T-helper 2 cell (primary cell): ENCODE measurements at regions not wholly inside any gene's neighbourhood (a gene's known extent, or its start where the extent isn't known, plus 50 kb on each side); places are given as distances from the start of the nearest gene placed in this dataset.
"Not testable (repeated sequence)": the region's sequence is repeated elsewhere in the genome, so short reads cannot be mapped to it uniquely, and the experiment has no call there.

ENCODE experiments used
- DNase-seq, 5 experiments: peaks; one replicate each; pipeline versions ENCODE4 v3.0.0 to v3.0.0-alpha.2; 2012 to 2022

GRCh38 chr7:41463770-41464470 is 239.0 kb downstream of the INHBA start:
- no peak for DNase-seq

DNA sequence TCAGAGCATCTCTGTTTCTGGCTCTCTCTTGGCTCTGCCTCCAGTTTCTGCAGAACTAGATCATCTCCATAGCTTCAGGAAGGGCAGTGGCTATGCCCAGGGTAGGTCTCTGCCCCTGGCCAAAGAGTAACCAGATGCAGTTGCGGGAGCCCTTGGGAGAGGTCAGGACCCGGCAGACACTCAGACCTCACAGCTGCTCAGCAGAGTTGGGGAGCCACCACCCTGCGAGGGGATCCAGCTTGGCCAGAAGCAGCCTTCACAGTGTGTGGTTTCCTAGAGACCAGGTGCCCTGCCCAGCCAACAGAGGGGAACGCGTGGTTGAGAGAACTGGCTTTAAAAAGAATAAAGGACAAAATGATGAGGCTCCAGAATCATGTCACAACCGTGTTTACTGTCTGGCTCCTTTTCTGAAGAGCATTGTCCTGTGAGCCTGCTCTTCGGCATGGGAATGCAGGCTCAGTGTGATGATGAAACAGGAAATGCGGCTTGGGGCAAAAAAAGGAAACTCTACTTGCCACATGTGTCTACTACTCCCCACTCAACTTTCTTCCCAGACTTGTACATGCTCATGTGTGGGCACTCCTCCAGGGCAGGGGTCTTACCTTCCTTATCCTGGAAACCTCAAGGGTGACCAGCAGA is 243.1 kb downstream of the INHBA start:
- no peak for DNase-seq

- no peak for DNase-seq
Observed at GRCh38 chr7:41459183-41459582, 243.7 kb downstream of the INHBA start.

DNA sequence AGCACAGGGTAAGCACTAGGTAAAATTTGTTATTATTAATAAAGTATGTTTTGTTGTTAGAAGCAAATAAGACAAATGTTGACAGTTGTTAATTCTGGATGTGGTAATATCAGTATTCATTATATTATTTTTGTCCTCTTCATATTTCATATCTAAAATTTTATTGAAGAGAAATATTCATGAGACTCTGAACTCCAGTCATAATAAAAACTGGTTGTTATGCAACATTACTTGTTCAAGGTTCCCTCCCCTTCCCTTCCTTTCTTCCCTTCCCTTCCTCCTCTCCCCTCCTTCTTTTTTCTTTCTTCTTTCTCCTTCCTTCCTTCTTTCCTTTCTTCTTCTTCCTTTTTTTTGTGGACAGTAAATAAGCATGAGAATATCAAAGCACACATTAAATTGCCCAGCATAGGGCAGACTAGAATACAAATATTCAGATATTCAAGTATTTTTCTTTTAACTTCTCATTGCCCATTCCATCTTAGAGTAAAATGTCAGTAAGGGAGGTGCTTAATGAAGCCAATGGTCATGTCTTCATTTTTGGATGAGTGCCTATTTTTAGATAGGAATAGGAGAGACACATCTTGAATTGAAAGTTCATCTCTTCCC is 245.0 kb downstream of the INHBA start:
- no peak for DNase-seq

DNA sequence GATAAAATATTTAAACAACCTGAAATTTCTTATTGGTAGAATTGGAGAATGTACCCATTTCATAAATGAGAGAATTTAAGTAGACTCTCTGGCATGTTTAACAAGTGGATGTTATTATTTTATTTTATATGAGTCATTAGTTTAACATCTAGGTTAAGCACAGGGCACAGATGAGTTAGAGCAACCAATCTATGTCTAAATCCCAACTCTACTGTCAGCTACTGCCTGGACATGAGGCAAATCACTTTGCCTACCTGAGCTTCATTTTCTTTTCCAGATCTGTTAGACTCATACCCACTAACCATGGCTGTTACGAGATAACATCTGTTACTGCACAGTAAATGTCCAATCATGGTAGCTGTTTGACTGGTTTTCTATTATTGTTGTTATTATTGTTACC is 251.1 kb downstream of the INHBA start:
- no peak for DNase-seq

DNA sequence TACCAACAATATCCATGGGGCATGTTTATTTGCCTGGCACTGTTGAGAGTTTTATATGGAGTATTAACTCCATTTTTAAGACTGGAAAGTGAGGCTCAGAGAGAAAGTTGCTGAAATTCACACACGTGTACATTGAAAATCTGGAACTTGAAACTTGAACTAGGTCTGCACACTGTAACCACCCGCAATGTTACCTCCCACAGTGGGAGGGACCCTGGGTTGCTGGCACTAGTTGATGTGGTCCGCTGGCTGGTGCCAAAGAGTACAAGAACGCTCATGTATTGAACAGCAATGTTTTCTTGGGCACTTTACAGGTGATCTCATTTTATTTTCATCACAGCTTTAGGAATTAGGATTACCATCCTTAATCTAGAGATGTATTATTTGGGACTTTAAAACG is 253.2 kb downstream of the INHBA start:
- DNase-seq, result no peak

DNA sequence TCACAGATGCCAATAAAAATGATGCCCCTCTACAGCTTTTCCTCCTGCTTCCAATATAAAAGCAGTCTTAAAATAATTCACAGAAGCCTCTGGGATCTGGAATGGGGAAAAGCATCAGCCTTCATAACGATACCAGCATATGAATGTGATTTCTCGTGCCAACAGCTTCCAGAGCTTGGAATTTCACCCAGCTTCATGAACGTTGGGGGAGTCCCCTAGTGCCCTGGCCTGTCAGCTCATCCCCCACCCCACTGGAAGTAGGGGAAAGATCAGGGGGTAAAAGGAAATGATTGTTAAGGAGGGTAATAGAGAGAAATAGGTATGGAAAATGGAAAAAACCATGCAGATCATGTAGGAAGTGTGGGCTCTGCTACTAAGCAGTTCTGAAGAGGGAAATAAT is 253.6 kb downstream of the INHBA start:
- no peak for DNase-seq

- no peak for DNase-seq
Observed at GRCh38 chr7:41448104-41448503, 254.8 kb downstream of the INHBA start.

GRCh38 chr7:41447450-41448042 is 255.3 kb downstream of the INHBA start:
- no peak for DNase-seq

DNA sequence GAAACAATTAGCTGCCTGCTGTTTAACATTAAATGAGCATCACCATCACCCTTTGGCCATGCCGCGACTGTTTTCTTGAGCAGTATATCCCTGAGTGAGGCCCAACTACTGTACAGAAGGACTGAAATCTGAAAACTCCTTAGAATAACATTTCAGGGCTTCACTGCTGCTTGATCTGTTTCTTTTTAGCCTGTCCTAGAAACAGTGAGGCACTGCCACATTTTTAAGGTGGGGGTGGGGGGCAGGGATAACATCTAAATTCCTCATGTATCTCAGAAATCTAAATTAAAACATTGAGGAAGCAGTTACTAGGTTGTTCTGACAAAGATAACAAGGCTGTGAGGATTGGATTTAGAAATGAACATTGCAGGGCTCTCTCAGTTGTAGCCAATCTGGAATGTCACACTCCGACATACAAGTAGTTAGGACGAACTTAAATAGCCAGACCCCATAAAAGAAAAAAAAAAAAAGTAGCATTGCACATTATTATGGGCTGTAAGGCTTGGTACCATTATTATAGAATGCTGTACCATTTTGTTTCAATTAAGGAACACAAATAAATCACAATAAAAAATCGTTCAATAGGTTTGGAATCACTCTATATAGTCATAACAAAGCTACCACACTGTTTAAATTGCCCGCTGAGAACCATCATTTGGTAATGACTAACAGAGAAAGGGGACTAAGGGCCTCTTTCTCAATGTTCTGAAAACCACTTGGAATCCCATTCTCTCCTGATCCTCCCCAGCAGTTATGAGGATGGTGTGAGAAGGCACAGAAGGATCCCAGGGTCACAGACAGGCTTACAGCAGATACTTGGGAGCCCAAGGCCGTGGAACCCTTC is 256.1 kb downstream of the INHBA start:
- DNase-seq, result no peak

- no peak for DNase-seq
Observed at GRCh38 chr7:41445946-41446345, 256.9 kb downstream of the INHBA start.

DNA sequence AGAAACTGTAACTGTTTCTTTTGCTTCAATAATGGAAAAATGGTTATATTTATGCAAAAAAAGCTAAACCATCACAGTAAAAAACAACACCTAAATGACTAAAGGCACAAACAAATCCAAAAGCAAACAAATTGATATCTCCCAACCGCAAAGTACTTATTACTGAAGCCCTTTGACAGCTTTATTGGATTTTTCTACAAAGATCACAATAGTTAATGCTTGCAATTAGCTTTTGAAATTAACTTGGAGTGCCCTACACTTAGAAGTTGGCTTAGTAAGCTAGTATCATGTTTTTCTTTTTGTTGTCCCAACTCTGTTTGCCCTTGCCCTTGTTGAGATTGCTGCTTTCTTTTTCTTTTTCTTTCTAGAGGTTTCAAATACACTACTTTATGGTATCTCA is 257.5 kb downstream of the INHBA start:
- DNase-seq, result no peak

- no peak for DNase-seq
Observed at GRCh38 chr7:41439515-41439879, 263.4 kb downstream of the INHBA start.

DNA sequence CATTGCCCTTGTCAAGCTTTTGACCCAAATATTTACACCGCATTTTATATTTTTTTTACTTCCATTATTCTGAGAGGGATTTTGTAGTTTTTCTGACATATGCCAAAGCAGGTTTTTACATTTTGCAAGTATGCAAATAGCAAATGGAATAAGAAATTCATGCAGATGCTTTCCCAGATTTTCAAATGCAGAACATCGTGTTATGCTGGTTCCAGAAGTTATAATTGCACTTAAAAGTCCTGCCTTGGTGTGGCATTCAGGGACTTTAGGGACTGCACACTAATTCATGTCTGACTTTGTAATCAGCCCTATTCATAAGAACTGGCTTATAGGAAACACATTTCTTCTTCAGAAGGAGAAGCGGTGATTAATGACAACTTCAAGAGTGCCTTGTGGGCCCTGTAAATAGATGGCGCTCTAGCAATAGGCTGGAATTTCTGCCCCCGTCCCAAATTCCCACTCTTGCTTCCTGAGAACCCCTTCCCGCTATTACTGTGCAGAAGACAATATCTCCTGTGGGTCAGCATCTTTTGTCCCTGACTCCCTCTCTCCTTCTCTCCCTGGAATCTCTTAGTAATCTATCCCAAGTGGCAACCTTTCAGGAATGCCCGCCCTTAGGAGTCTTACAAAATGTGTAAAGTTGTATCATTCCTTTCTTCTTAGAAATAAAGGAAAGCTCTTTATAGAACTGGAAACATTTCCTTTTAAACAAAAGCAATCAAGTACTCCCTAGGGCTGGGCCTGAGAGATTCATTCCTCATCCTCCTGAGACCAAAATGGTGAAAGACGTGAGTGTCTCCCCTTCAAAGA is 264.0 kb downstream of the INHBA start:
- no peak for DNase-seq

GRCh38 chr7:41437257-41438196 is 265.4 kb downstream of the INHBA start:
- DNase-seq, result no peak

- no peak for DNase-seq
Observed at GRCh38 chr7:41436139-41436538, 266.8 kb downstream of the INHBA start.

DNA sequence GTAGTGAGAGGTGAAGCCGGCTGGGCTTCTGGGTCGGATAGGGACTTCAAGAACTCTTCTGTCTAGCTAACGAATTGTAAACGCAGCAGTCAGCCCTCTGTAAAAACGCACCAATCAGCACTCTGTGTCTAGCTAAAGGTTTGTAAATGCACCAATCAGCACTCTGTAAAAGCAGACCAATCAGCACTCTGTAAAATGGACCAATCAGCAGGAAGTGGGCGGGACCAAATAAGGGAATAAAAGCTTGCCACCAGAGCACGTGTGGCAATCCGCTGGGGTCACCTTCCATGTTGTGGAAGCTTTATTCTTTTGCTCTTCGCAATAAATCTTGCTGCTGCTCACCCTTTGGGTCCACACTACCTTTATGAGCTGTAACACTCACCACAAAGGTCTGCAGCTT is 267.9 kb downstream of the INHBA start:
- not testable (repeated sequence) for DNase-seq

DNA sequence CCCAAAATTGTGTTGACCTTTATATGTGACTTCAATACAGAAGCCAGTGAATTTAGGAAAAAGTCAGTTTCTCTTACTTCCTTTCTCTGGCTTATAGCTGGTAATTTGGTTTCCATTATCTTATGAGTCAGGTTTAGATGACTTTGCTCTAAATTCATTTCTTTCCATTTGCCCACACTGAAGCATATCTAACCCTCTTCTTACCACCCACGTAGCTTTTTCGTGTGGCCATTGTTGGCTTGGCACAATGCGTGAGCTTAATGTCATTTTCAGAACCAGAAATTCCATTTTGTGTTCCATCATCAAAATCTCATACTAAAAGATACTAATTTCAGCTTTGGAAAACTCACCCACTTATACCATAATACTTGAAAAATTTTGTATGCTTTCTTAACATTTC is 271.2 kb downstream of the INHBA start:
- no peak for DNase-seq

- DNase-seq, result no peak
Observed at GRCh38 chr7:41428381-41428780, 274.5 kb downstream of the INHBA start.

GRCh38 chr7:41425926-41426325 is 277.0 kb downstream of the INHBA start:
- DNase-seq, result no peak

GRCh38 chr7:41421056-41421455 is 281.8 kb downstream of the INHBA start:
- DNase-seq, result no peak
